Esophagus muscularis mucosa (tissue), 4 donors: ENCODE measurements at regions not wholly inside any gene's neighbourhood (a gene's known extent, or its start where the extent isn't known, plus 50 kb on each side); places are given as distances from the start of the nearest gene placed in this dataset.

ENCODE experiments used
- EP300 ChIP-seq: sonication (generic); formaldehyde crosslinking; IDR thresholded peaks from one replicate; pipeline ENCODE4 v1.6.1; 2017; ENCODE audit warnings: antibody characterized with exemption
- POLR2A ChIP-seq: fragments of 450-650 bp; IDR thresholded peaks from one replicate; pipeline ENCODE4 v1.6.1; 2017; ENCODE audit warnings: antibody characterized with exemption, moderate library complexity, mild to moderate bottlenecking, low read depth
- POLR2AphosphoS5 ChIP-seq, 2 donors: sonication (generic); formaldehyde crosslinking; IDR thresholded peaks; one replicate each; pipeline ENCODE4 v1.6.1; 2017; ENCODE audit warnings: antibody characterized with exemption in 2 of 2
- TF ChIP-seq, protein P1 (sequence below), 3 experiments: fragments of 200-600 bp in 2 of 3; fragments of 450-650 bp in 1 of 3; sonication (generic) in 2 of 3; IDR thresholded peaks; one replicate each; pipeline ENCODE4 v1.5.1; 2017 to 2019; ENCODE audit warnings: antibody characterized with exemption in 3 of 3, mild to moderate bottlenecking in 2 of 3, moderate library complexity in 1 of 3

DNA sequence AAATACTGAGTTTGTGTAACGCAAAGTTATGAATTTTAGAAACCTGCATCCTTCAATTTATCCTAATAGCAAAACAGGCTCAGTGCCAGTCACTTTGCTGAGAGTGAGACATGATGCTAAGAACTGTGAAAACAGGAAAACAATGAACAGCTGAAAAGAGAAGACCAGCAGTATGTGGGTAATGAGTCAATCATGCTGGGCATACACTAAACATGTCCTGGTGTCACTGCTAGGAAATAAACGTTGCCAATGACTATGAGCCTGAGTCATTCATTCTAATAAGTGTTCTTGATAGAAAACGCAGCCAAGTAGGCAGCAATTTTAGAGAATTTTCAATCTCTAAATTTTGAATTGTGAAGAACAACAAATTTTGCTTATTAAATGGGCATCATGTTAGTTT is 237.3 kb downstream of the GALR1 start:
- TF ChIP-seq POLR2AphosphoS5 (IDR thresholded peaks at IDR 0.05) = no peak
- no peak for TF ChIP-seq POLR2A
- TF ChIP-seq, protein P1, sequence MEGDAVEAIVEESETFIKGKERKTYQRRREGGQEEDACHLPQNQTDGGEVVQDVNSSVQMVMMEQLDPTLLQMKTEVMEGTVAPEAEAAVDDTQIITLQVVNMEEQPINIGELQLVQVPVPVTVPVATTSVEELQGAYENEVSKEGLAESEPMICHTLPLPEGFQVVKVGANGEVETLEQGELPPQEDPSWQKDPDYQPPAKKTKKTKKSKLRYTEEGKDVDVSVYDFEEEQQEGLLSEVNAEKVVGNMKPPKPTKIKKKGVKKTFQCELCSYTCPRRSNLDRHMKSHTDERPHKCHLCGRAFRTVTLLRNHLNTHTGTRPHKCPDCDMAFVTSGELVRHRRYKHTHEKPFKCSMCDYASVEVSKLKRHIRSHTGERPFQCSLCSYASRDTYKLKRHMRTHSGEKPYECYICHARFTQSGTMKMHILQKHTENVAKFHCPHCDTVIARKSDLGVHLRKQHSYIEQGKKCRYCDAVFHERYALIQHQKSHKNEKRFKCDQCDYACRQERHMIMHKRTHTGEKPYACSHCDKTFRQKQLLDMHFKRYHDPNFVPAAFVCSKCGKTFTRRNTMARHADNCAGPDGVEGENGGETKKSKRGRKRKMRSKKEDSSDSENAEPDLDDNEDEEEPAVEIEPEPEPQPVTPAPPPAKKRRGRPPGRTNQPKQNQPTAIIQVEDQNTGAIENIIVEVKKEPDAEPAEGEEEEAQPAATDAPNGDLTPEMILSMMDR (IDR thresholded peaks at IDR 0.05) = no peak
- no peak for TF ChIP-seq EP300
